Caco-2 (cell line): ENCODE measurements at regions not wholly inside any gene's neighbourhood (a gene's known extent, or its start where the extent isn't known, plus 50 kb on each side); places are given as distances from the start of the nearest gene placed in this dataset.

Experiments
- BruUV-seq: library from RNA; stranded (reverse); fragments of 400-500 nt; replicated peaks from 2 replicates; lab custom pipeline; 2021; lab: Mats Ljungman, UMichigan
- CTCF ChIA-PET: fragments of 300-600 bp; sonication (Branson Sonifier 250); formaldehyde crosslinking; loops from one replicate; lab custom pipeline; 2022; ENCODE audit warnings: antibody characterized with exemption; lab: Charles Lee
- POLR2A ChIA-PET: fragments of 300-600 bp; sonication (Branson Sonifier 250); formaldehyde crosslinking; loops from one replicate; lab custom pipeline; 2022; ENCODE audit warnings: antibody characterized with exemption; lab: Charles Lee
- DNase-seq, 2 experiments: peaks; one replicate each; pipeline versions ENCODE4 v3.0.0 to v3.0.0-alpha.2; 2020 to 2022
- H3K27me3 ChIP-seq: replicated peaks from 2 replicates; pipeline ENCODE4 v1.6.0; 2011; ENCODE audit warnings: low read length; ENCODE audit not compliant: control insufficient read depth, insufficient read depth
- H3K36me3 ChIP-seq: 2 replicates; pipeline ENCODE4 v1.5.1; 2011; ENCODE audit warnings: low read length; ENCODE audit not compliant: control insufficient read depth, insufficient read depth
- H3K4me1 ChIP-seq: fragments of 250-450 bp; sonication (Bioruptor Pico); 2 replicates; pipeline ENCODE4 v1.5.1; 2020; ENCODE audit warnings: mild to moderate bottlenecking
- H3K4me3 ChIP-seq: 2 replicates; pipeline ENCODE4 v1.5.1; 2011; ENCODE audit warnings: low read depth, mild to moderate bottlenecking, control low read depth, low read length
- H3K9me3 ChIP-seq: fragments of 250-450 bp; sonication (Bioruptor Pico); 2 replicates; pipeline ENCODE4 v1.5.1; 2020; ENCODE audit warnings: mild to moderate bottlenecking, moderate library complexity
- H3K27ac Mint-ChIP-seq: one replicate; pipeline ENCODE4 v1.8.0; 2022; ENCODE audit warnings: mixed read lengths; ENCODE audit not compliant: unreplicated experiment
- H3K27me3 Mint-ChIP-seq: one replicate; pipeline ENCODE4 v1.8.0; 2022; ENCODE audit warnings: mixed read lengths; ENCODE audit not compliant: insufficient read depth, unreplicated experiment
- H3K36me3 Mint-ChIP-seq: one replicate; pipeline ENCODE4 v1.8.0; 2022; ENCODE audit warnings: mild to moderate bottlenecking, mixed read lengths; ENCODE audit not compliant: insufficient read depth, unreplicated experiment
- H3K4me1 Mint-ChIP-seq: one replicate; pipeline ENCODE4 v1.8.0; 2022; ENCODE audit warnings: low read depth, mixed read lengths; ENCODE audit not compliant: unreplicated experiment
- H3K4me3 Mint-ChIP-seq: one replicate; pipeline ENCODE4 v1.8.0; 2022; ENCODE audit warnings: mild to moderate bottlenecking, moderate library complexity, mixed read lengths; ENCODE audit not compliant: unreplicated experiment
- H3K9me3 Mint-ChIP-seq: one replicate; pipeline ENCODE4 v1.8.0; 2022; ENCODE audit warnings: mixed read lengths; ENCODE audit not compliant: unreplicated experiment
- CTCF ChIP-seq, 2 experiments: fragments of 200-600 bp in 1 of 2; IDR thresholded peaks; 1 replicate in 1 of 2; 2 replicates in 1 of 2; pipeline versions ENCODE4 v1.5.1 to v1.8.0; 2011 to 2022; ENCODE audit warnings: antibody characterized with exemption in 1 of 2, control low read depth in 1 of 2, inconsistent platforms in 1 of 2, low read depth in 1 of 2, low read length in 1 of 2, mild to moderate bottlenecking in 1 of 2, moderate library complexity in 1 of 2; ENCODE audit not compliant: insufficient read depth in 1 of 2, severe bottlenecking in 1 of 2, unreplicated experiment in 1 of 2
- intact Hi-C: fragments of 100-400 bp; cut with micrococcal nuclease; formaldehyde crosslinking; loops from one replicate; pipeline ENCODE4 v1.10.0; 2022; ENCODE audit not compliant: unreplicated experiment

GRCh38 chr16:86732621-86733295 lies 154.4 kb downstream of the FOXL1 start:
- Mint-ChIP-seq H3K36me3 (no peaks in the 10 kb centered on the region), H3K4me3 (no peak overlapping the region), H3K9me3 (no peaks in the 10 kb centered on the region), H3K27me3 (peaks cover 17% of the 10 kb centered on the region), H3K4me1 (no peaks in the 10 kb centered on the region), H3K27ac (no peak overlapping the region)
- Histone ChIP-seq H3K27me3 (no peaks in the 10 kb centered on the region; the same call in 1 of the 2 replicates), H3K36me3 (no peaks in the 10 kb centered on the region), H3K4me3 (no peak overlapping the region), H3K4me1 (no peaks in the 10 kb centered on the region), H3K9me3 (no peaks in the 10 kb centered on the region)
- intact Hi-C loops: no loop called here
- no peak for DNase-seq
- no TSS peak for BruUV-seq
- POLR2A ChIA-PET: no interaction called here
- CTCF ChIA-PET: no interaction called here
- TF ChIP-seq CTCF (IDR thresholded peaks at IDR 0.05; ENCODE audit: insufficient read depth in 1 of 2, low read depth in 1 of 2, low read length in 1 of 2, severe bottlenecking in 1 of 2, unreplicated experiment in 1 of 2): no peak

DNA sequence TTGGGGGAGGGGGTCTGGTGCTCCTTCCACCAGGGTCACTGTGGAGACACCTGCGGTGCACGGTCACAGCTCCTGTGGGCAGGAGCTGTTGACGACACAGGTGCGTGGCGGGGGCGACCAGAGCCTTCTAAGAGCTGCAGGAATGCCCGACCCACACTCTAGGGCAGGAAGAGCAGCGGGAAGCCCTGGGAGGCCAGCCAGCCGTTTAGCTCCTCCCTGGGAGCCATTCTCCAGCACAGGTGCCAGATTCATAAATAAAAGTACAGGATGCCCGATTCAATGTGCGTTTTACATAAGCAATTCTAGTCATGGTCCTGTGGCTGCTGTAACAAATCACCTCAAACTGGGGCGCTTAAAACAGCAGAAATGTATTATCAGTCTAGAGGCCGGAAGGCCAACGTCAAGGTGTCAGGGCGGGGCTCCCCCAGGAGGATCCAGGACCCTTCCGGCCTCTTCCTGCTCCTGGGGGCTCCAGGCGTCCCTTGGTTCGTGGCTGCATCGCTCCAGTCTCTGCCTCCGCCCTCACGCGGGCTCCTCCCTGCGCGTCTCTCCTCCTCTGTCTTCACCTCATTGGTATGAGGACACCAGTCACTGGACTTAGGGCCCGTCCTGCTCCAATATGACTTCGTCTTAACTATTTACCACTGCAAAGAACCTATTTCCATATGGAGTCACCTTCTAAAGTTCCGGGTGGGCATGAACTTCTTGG lies 155.4 kb downstream of the FOXL1 start:
- no TSS peak for BruUV-seq
- no peak for TF ChIP-seq CTCF (IDR thresholded peaks at IDR 0.05; ENCODE audit: insufficient read depth in 1 of 2, low read depth in 1 of 2, low read length in 1 of 2, severe bottlenecking in 1 of 2, unreplicated experiment in 1 of 2)
- H3K36me3 ChIP-seq: no peaks in the 10 kb centered on the region
- no peaks in the 10 kb centered on the region; the same call in 1 of the 2 replicates for H3K27me3 ChIP-seq
- H3K4me3 ChIP-seq: no peak overlapping the region
- Mint-ChIP-seq H3K9me3 (peaks cover 2% of the 10 kb centered on the region), H3K27me3 (peaks cover 14% of the 10 kb centered on the region), H3K4me3 (no peak overlapping the region), H3K27ac (no peak overlapping the region), H3K4me1 (no peaks in the 10 kb centered on the region), H3K36me3 (no peaks in the 10 kb centered on the region)
- POLR2A ChIA-PET: no interaction called here
- H3K4me1 ChIP-seq: no peaks in the 10 kb centered on the region
- no peaks in the 10 kb centered on the region for H3K9me3 ChIP-seq
- CTCF ChIA-PET: interaction anchor here (0.6 kb wide), 1 partner anchor 111 kb away, joined by 4 read pairs; no protein-coding TSS in a partner anchor
- intact Hi-C loops: no loop called here
- no peak for DNase-seq

DNA sequence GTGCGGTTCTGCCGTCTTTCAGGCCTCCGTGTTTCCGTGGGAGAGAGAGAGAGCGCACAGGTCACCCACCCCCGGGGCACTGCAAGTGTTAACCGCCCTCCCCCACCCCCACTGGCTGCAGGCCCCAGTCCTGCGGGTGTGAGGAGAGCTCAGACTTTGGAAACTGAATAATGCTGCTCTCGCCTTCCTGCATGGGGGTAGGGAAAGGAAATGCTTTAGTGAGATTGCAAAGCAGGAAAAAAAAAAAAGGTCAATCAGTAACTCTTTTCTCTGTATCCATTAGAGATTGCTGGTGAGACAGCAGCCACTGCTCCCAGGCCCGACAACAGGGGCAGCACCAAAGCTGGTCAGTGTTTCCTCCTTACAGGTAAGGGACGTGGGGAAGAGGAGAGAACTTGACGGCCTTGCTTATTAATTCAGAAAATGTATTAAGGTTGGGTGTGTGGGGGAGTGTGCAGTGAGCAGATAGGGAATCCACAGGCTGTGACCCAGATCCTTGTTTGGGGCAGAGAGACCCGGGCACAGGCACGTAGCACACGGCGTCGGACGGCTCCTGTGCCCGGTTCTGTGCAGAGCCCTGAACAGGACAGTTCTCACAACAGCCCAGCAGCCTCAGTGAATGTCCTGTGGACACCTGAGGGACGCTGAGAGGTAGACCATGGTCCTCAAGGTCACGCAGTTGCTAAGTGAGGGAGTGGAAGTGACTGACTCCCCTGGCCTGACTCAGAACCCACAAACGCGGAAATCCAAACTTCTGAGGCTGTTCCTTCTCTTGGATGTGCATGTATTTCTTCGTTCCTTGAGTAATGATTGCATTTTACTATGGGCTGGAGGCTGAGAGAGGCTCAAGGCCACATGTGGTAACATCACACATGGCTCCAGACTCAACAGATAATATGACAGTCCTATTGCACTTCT lies 156.5 kb downstream of the FOXL1 start:
- no peaks in the 10 kb centered on the region for H3K4me1 Mint-ChIP-seq
- H3K9me3 Mint-ChIP-seq: peaks cover 12% of the 10 kb centered on the region
- peaks cover 17% of the 10 kb centered on the region for H3K27me3 Mint-ChIP-seq
- H3K4me3 Mint-ChIP-seq: no peak overlapping the region
- intact Hi-C loops: no loop called here
- no peak for DNase-seq
- H3K36me3 ChIP-seq: no peaks in the 10 kb centered on the region
- no peaks in the 10 kb centered on the region for H3K9me3 ChIP-seq
- TF ChIP-seq CTCF (IDR thresholded peaks at IDR 0.05; ENCODE audit: insufficient read depth in 1 of 2, low read depth in 1 of 2, low read length in 1 of 2, severe bottlenecking in 1 of 2, unreplicated experiment in 1 of 2): no peak
- H3K4me1 ChIP-seq: no peaks in the 10 kb centered on the region
- no peak overlapping the region for H3K27ac Mint-ChIP-seq
- no TSS peak for BruUV-seq
- H3K4me3 ChIP-seq: no peak overlapping the region
- ChIA-PET POLR2A (interaction anchor here (0.6 kb wide), 1 partner anchor 99 kb away, joined by 3 read pairs; no protein-coding TSS in a partner anchor), CTCF (no interaction called here)
- no peaks in the 10 kb centered on the region; the same call in 1 of the 2 replicates for H3K27me3 ChIP-seq
- no peaks in the 10 kb centered on the region for H3K36me3 Mint-ChIP-seq
